ENCODE measurements at regions not wholly inside any gene's neighbourhood (a gene's known extent, or its start where the extent isn't known, plus 50 kb on each side); places are given as distances from the start of the nearest gene placed in this dataset.

DNA sequence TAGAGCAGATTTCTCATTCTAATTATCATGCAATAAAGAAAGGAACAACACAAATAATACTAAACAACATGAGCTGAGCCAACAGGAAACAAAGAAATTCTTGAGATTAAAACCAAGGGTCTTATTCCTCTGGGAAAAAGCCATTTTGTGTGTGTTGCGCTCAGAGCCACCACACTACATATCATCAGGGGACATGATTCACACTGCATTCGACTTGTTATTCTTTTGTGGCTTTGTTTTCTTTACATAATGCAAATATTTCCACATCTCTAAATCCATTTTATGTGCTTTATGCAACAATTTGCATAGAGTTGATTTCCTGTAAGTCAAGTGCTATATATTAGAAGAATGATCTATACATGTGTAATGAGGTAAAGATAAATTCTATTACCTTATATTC, 719.6 kb downstream of the TBC1D32 start:
- Mint-ChIP-seq H3K36me3 (ENCODE audit: low read depth) (no peaks in the 10 kb centered on the region), H3K4me1 (no peaks in the 10 kb centered on the region), H3K4me3 (no peak overlapping the region), H3K27ac (no peak overlapping the region), H3K9me3 (no peaks in the 10 kb centered on the region), H3K27me3 (ENCODE audit: insufficient read depth) (no peaks in the 10 kb centered on the region)
- H3K4me3 ChIP-seq (ENCODE audit: low read length): no peak overlapping the region
- H3K27me3 ChIP-seq (ENCODE audit: control insufficient read depth, insufficient read depth, low read length, poor library complexity, severe bottlenecking): no peaks in the 10 kb centered on the region
- H3K27ac ChIP-seq (ENCODE audit: low read depth, low read length): no peak overlapping the region
- no peaks in the 10 kb centered on the region for H3K36me3 ChIP-seq (ENCODE audit: control insufficient read depth, insufficient read depth, low read length)
- H3K4me1 ChIP-seq (ENCODE audit: control insufficient read depth, insufficient read depth, low read length): no peaks in the 10 kb centered on the region
- H3K9me3 ChIP-seq (ENCODE audit: control insufficient read depth, low read length): no peaks in the 10 kb centered on the region
- TF ChIP-seq, protein P1, sequence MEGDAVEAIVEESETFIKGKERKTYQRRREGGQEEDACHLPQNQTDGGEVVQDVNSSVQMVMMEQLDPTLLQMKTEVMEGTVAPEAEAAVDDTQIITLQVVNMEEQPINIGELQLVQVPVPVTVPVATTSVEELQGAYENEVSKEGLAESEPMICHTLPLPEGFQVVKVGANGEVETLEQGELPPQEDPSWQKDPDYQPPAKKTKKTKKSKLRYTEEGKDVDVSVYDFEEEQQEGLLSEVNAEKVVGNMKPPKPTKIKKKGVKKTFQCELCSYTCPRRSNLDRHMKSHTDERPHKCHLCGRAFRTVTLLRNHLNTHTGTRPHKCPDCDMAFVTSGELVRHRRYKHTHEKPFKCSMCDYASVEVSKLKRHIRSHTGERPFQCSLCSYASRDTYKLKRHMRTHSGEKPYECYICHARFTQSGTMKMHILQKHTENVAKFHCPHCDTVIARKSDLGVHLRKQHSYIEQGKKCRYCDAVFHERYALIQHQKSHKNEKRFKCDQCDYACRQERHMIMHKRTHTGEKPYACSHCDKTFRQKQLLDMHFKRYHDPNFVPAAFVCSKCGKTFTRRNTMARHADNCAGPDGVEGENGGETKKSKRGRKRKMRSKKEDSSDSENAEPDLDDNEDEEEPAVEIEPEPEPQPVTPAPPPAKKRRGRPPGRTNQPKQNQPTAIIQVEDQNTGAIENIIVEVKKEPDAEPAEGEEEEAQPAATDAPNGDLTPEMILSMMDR (conservative IDR thresholded peaks at IDR 0.05): no peak
- WGBS, 2 experiments (ENCODE audit: insufficient coverage in 1 of 2, insufficient read length in 1 of 2): 84 to 100% methylated on average over 1 to 2 of the region's 2 CpGs
- DNase-seq: no peak
- no peak overlapping the region for H3K9ac ChIP-seq (ENCODE audit: extremely low read depth, low read length, poor library complexity, severe bottlenecking)

DNA sequence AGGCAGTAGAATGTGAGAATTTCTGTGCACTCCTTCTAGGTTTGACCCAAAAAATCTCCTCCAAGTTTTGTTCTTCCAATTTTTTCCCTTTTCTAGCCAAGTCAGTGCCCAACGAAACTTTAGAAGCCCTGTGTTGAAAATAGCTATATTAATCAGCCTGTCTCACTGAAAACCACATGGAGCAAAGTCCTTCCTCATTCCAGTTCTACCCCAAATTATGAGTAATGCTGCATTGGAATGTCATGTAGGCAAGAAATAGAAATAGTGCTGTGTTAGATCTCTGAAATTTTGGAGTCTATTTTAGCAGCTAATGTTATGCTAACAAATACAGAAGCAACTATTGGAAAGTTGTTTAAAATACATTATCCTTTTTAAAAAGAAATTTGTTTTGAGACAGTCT, 725.5 kb downstream of the TBC1D32 start:
- 16% methylated on average over 1 of the region's 1 CpG; no CpG with 5 or more reads in 1 of the 2 experiments for WGBS, 2 experiments (ENCODE audit: insufficient coverage in 1 of 2, insufficient read length in 1 of 2)
- no peaks in the 10 kb centered on the region for H3K27me3 ChIP-seq (ENCODE audit: control insufficient read depth, insufficient read depth, low read length, poor library complexity, severe bottlenecking)
- H3K4me1 Mint-ChIP-seq: no peaks in the 10 kb centered on the region
- no peak overlapping the region for H3K4me3 ChIP-seq (ENCODE audit: low read length)
- H3K4me3 Mint-ChIP-seq: no peak overlapping the region
- no peaks in the 10 kb centered on the region for H3K9me3 ChIP-seq (ENCODE audit: control insufficient read depth, low read length)
- H3K27me3 Mint-ChIP-seq (ENCODE audit: insufficient read depth): peaks cover 2% of the 10 kb centered on the region
- TF ChIP-seq, protein P1 (conservative IDR thresholded peaks at IDR 0.05): no peak
- no peak overlapping the region for H3K27ac Mint-ChIP-seq
- H3K36me3 ChIP-seq (ENCODE audit: control insufficient read depth, insufficient read depth, low read length): no peaks in the 10 kb centered on the region
- no peak overlapping the region for H3K9ac ChIP-seq (ENCODE audit: extremely low read depth, low read length, poor library complexity, severe bottlenecking)
- DNase-seq: no peak
- no peaks in the 10 kb centered on the region for H3K36me3 Mint-ChIP-seq (ENCODE audit: low read depth)
- no peaks in the 10 kb centered on the region for H3K9me3 Mint-ChIP-seq
- H3K27ac ChIP-seq (ENCODE audit: low read depth, low read length): no peak overlapping the region
- H3K4me1 ChIP-seq (ENCODE audit: control insufficient read depth, insufficient read depth, low read length): no peaks in the 10 kb centered on the region

DNA sequence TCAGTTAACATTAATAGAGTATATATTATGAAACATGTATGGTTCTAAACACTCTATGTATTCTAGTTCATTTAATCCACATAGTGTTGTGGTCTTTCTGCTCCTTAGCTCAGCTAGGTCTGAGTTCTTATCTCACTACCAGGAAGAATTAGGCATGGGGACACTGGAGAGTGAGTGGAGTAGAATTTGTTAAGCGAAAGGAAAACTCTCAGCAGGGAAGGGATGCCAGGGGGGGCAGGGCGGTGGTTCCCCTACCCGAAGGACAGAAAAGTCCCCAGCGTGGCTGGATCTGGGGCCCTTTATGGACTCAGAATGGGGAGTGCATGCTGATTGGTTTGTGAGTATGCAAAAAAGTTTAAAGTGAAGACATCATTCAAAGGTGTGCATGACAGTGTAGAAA, 727.5 kb downstream of the TBC1D32 start:
- H3K4me1 ChIP-seq (ENCODE audit: control insufficient read depth, insufficient read depth, low read length): no peaks in the 10 kb centered on the region
- Mint-ChIP-seq H3K4me1 (no peaks in the 10 kb centered on the region), H3K4me3 (no peak overlapping the region), H3K36me3 (ENCODE audit: low read depth) (no peaks in the 10 kb centered on the region), H3K27ac (no peak overlapping the region), H3K27me3 (ENCODE audit: insufficient read depth) (peaks cover 2% of the 10 kb centered on the region), H3K9me3 (no peaks in the 10 kb centered on the region)
- no peak for DNase-seq
- H3K4me3 ChIP-seq (ENCODE audit: low read length): no peak overlapping the region
- H3K9me3 ChIP-seq (ENCODE audit: control insufficient read depth, low read length): no peaks in the 10 kb centered on the region
- WGBS, 2 experiments (ENCODE audit: insufficient coverage in 1 of 2, insufficient read length in 1 of 2): 66 to 79% methylated on average over 4 of the region's 4 CpGs
- H3K27ac ChIP-seq (ENCODE audit: low read depth, low read length): no peak overlapping the region
- no peaks in the 10 kb centered on the region for H3K27me3 ChIP-seq (ENCODE audit: control insufficient read depth, insufficient read depth, low read length, poor library complexity, severe bottlenecking)
- TF ChIP-seq, protein P1 (conservative IDR thresholded peaks at IDR 0.05): no peak
- no peak overlapping the region for H3K9ac ChIP-seq (ENCODE audit: extremely low read depth, low read length, poor library complexity, severe bottlenecking)
- H3K36me3 ChIP-seq (ENCODE audit: control insufficient read depth, insufficient read depth, low read length): no peaks in the 10 kb centered on the region
